ENCODE measurements at regions not wholly inside any gene's neighbourhood (a gene's known extent, or its start where the extent isn't known, plus 50 kb on each side); places are given as distances from the start of the nearest gene placed in this dataset.

- Histone ChIP-seq H3K36me3 (ENCODE audit: insufficient read depth, low read length) (no peaks in the 10 kb centered on the region), H3K9ac (ENCODE audit: low read length) (no peak overlapping the region), H3K4me2 (ENCODE audit: low read length) (no peak overlapping the region), H3K9me3 (ENCODE audit: low read length) (no peaks in the 10 kb centered on the region), H4K20me1 (ENCODE audit: insufficient read depth) (no peaks in the 10 kb centered on the region), H3K27me3 (ENCODE audit: insufficient read depth, low read depth, low read length) (no peaks in the 10 kb centered on the region), H3F3A (ENCODE audit: insufficient read depth, low read length, poor library complexity, severe bottlenecking) (no peaks in the 10 kb centered on the region), H3K27ac (ENCODE audit: low read length) (no peak overlapping the region), H3K9me2 (ENCODE audit: insufficient read depth, low read length) (no peaks in the 10 kb centered on the region), H3K4me3 (ENCODE audit: low read length) (no peak overlapping the region), H3K79me2 (replicated peaks; ENCODE audit: insufficient read depth, low read length) (no peaks in the 10 kb centered on the region), H2AFZ (ENCODE audit: low read depth, low read length) (no peak overlapping the region)
- TF ChIP-seq POLR2AphosphoS5 (IDR thresholded peaks at IDR 0.05) (no peak), EZH2 (IDR thresholded peaks at IDR 0.05; ENCODE audit: borderline replicate concordance, insufficient read depth, low read length, poor library complexity, severe bottlenecking) (no peak), SMC3 (conservative IDR thresholded peaks at IDR 0.05; ENCODE audit: poor library complexity) (no peak), TAF1 (IDR thresholded peaks at IDR 0.05; ENCODE audit: low read depth) (no peak), RAD21 (conservative IDR thresholded peaks at IDR 0.05) (no peak), EP300 (conservative IDR thresholded peaks at IDR 0.05; ENCODE audit: poor library complexity, severe bottlenecking) (no peak), MXI1 (conservative IDR thresholded peaks at IDR 0.05; ENCODE audit: poor library complexity, severe bottlenecking) (no peak)
- TF ChIP-seq, protein P1, sequence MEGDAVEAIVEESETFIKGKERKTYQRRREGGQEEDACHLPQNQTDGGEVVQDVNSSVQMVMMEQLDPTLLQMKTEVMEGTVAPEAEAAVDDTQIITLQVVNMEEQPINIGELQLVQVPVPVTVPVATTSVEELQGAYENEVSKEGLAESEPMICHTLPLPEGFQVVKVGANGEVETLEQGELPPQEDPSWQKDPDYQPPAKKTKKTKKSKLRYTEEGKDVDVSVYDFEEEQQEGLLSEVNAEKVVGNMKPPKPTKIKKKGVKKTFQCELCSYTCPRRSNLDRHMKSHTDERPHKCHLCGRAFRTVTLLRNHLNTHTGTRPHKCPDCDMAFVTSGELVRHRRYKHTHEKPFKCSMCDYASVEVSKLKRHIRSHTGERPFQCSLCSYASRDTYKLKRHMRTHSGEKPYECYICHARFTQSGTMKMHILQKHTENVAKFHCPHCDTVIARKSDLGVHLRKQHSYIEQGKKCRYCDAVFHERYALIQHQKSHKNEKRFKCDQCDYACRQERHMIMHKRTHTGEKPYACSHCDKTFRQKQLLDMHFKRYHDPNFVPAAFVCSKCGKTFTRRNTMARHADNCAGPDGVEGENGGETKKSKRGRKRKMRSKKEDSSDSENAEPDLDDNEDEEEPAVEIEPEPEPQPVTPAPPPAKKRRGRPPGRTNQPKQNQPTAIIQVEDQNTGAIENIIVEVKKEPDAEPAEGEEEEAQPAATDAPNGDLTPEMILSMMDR (IDR thresholded peaks at IDR 0.05; ENCODE audit: poor library complexity, severe bottlenecking), result no peak
- TF ChIP-seq, protein P2, sequence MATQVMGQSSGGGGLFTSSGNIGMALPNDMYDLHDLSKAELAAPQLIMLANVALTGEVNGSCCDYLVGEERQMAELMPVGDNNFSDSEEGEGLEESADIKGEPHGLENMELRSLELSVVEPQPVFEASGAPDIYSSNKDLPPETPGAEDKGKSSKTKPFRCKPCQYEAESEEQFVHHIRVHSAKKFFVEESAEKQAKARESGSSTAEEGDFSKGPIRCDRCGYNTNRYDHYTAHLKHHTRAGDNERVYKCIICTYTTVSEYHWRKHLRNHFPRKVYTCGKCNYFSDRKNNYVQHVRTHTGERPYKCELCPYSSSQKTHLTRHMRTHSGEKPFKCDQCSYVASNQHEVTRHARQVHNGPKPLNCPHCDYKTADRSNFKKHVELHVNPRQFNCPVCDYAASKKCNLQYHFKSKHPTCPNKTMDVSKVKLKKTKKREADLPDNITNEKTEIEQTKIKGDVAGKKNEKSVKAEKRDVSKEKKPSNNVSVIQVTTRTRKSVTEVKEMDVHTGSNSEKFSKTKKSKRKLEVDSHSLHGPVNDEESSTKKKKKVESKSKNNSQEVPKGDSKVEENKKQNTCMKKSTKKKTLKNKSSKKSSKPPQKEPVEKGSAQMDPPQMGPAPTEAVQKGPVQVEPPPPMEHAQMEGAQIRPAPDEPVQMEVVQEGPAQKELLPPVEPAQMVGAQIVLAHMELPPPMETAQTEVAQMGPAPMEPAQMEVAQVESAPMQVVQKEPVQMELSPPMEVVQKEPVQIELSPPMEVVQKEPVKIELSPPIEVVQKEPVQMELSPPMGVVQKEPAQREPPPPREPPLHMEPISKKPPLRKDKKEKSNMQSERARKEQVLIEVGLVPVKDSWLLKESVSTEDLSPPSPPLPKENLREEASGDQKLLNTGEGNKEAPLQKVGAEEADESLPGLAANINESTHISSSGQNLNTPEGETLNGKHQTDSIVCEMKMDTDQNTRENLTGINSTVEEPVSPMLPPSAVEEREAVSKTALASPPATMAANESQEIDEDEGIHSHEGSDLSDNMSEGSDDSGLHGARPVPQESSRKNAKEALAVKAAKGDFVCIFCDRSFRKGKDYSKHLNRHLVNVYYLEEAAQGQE (IDR thresholded peaks at IDR 0.05; ENCODE audit: borderline replicate concordance), result no peak
These were observed 687.0 kb downstream of the NTRK3 start for GRCh38 chr15:87569581-87569980.

- Histone ChIP-seq H3K79me2 (replicated peaks; ENCODE audit: insufficient read depth, low read length) (no peaks in the 10 kb centered on the region), H3K4me2 (ENCODE audit: low read length) (no peak overlapping the region), H3K9me3 (ENCODE audit: low read length) (no peaks in the 10 kb centered on the region), H4K20me1 (ENCODE audit: insufficient read depth) (no peaks in the 10 kb centered on the region), H3F3A (ENCODE audit: insufficient read depth, low read length, poor library complexity, severe bottlenecking) (peaks cover 6% of the 10 kb centered on the region), H3K27ac (ENCODE audit: low read length) (no peak overlapping the region), H3K27me3 (ENCODE audit: insufficient read depth, low read depth, low read length) (no peaks in the 10 kb centered on the region), H3K4me3 (ENCODE audit: low read length) (no peak overlapping the region), H2AFZ (ENCODE audit: low read depth, low read length) (no peak overlapping the region), H3K9ac (ENCODE audit: low read length) (no peak overlapping the region), H3K9me2 (ENCODE audit: insufficient read depth, low read length) (no peaks in the 10 kb centered on the region), H3K36me3 (ENCODE audit: insufficient read depth, low read length) (no peaks in the 10 kb centered on the region)
- TF ChIP-seq TAF1 (IDR thresholded peaks at IDR 0.05; ENCODE audit: low read depth) (no peak), SMC3 (conservative IDR thresholded peaks at IDR 0.05; ENCODE audit: poor library complexity) (no peak), RAD21 (conservative IDR thresholded peaks at IDR 0.05) (no peak), POLR2AphosphoS5 (IDR thresholded peaks at IDR 0.05) (no peak), EZH2 (IDR thresholded peaks at IDR 0.05; ENCODE audit: borderline replicate concordance, insufficient read depth, low read length, poor library complexity, severe bottlenecking) (no peak), MXI1 (conservative IDR thresholded peaks at IDR 0.05; ENCODE audit: poor library complexity, severe bottlenecking) (no peak), EP300 (conservative IDR thresholded peaks at IDR 0.05; ENCODE audit: poor library complexity, severe bottlenecking) (no peak)
- TF ChIP-seq, protein P2 (IDR thresholded peaks at IDR 0.05; ENCODE audit: borderline replicate concordance), result no peak
- TF ChIP-seq, protein P1 (IDR thresholded peaks at IDR 0.05; ENCODE audit: poor library complexity, severe bottlenecking), result no peak
These were observed 689.0 kb downstream of the NTRK3 start for GRCh38 chr15:87567406-87568030.

Data from neural cell (in vitro differentiated cells).